Ovary (tissue), 7 donors: ENCODE measurements at regions not wholly inside any gene's neighbourhood (a gene's known extent, or its start where the extent isn't known, plus 50 kb on each side); places are given as distances from the start of the nearest gene placed in this dataset.

ENCODE experiments used
- DNase-seq, 5 donors: peaks; one replicate each; pipeline ENCODE4 v3.0.0-alpha.2; 2019 to 2020
- H3K27ac ChIP-seq, 2 donors: fragments of 200-600 bp; one replicate each; pipeline versions ENCODE4 v1.5.1 to v1.8.0; 2019 to 2022
- H3K27me3 ChIP-seq: fragments of 200-600 bp; one replicate; pipeline ENCODE4 v1.8.0; 2022
- H3K36me3 ChIP-seq: fragments of 200-600 bp; sonication (generic); one replicate; pipeline ENCODE4 v1.5.1; 2019
- H3K4me1 ChIP-seq: one replicate; pipeline ENCODE4 v1.8.1; 2013; ENCODE audit warnings: mild to moderate bottlenecking, moderate library complexity; ENCODE audit not compliant: insufficient read depth
- H3K4me3 ChIP-seq: fragments of 200-600 bp; sonication (generic); one replicate; pipeline ENCODE4 v1.5.1; 2017
- H3K9me3 ChIP-seq, 2 donors: fragments of 200-600 bp in 1 of 2; sonication (generic) in 1 of 2; one replicate each; pipeline versions ENCODE4 v1.5.1 to v1.8.1; 2013 to 2019; ENCODE audit warnings: mild to moderate bottlenecking in 1 of 2, moderate library complexity in 1 of 2
- EP300 ChIP-seq: sonication (generic); formaldehyde crosslinking; IDR thresholded peaks from one replicate; pipeline ENCODE4 v1.6.1; 2017; ENCODE audit warnings: antibody characterized with exemption
- POLR2A ChIP-seq: fragments of 450-650 bp; IDR thresholded peaks from one replicate; pipeline ENCODE4 v1.6.1; 2017; ENCODE audit warnings: antibody characterized with exemption, mild to moderate bottlenecking, moderate library complexity
- WGBS, 3 donors: extraction: QIAGEN DNeasy Blood & Tissue Kit in 1 of 3; methylation state at CpG; one replicate each; pipeline versions ENCODE4 v1.1.5 to v1.1.7; 2013 to 2017; 5-methylcytosine and 5-hydroxymethylcytosine counted together
- intact Hi-C, 4 donors: fragments of 100-400 bp; cut with DNase I; formaldehyde crosslinking; loops; one replicate each; pipeline versions ENCODE4 v1.11.0 to v1.15.1; 2022 to 2023
- TF ChIP-seq, protein P1 (sequence below), 3 donors: fragments of 450-650 bp in 2 of 3; fragments of 200-600 bp in 1 of 3; IDR thresholded peaks; one replicate each; pipeline versions ENCODE4 v1.5.1 to v1.8.0; 2016 to 2022; ENCODE audit warnings: antibody characterized with exemption in 3 of 3, mild to moderate bottlenecking in 1 of 3
- donor health status: DM: no; HTN: no; CAD: no; lungs with moderate emphysema.
- donor health status: DM: no; HTN: no; CAD: no.
- donor health status: Bipolar disorder and iron deficiency.
- donor health status: DM: no; HTN: no; CAD: no.
- donor health status: DM: yes; HTN: yes; CAD: no.

- H3K27ac ChIP-seq = no peak overlapping the region
- 88 to 93% (median 93%) methylated on average over 2 of the region's 2 CpGs for WGBS, 3 donors
- no peak overlapping the region for H3K4me3 ChIP-seq
- H3K36me3 ChIP-seq = no peaks in the 10 kb centered on the region
- H3K4me1 ChIP-seq = no peaks in the 10 kb centered on the region
- TF ChIP-seq EP300 (no peak), POLR2A (no peak)
- TF ChIP-seq, protein P1, sequence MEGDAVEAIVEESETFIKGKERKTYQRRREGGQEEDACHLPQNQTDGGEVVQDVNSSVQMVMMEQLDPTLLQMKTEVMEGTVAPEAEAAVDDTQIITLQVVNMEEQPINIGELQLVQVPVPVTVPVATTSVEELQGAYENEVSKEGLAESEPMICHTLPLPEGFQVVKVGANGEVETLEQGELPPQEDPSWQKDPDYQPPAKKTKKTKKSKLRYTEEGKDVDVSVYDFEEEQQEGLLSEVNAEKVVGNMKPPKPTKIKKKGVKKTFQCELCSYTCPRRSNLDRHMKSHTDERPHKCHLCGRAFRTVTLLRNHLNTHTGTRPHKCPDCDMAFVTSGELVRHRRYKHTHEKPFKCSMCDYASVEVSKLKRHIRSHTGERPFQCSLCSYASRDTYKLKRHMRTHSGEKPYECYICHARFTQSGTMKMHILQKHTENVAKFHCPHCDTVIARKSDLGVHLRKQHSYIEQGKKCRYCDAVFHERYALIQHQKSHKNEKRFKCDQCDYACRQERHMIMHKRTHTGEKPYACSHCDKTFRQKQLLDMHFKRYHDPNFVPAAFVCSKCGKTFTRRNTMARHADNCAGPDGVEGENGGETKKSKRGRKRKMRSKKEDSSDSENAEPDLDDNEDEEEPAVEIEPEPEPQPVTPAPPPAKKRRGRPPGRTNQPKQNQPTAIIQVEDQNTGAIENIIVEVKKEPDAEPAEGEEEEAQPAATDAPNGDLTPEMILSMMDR (IDR thresholded peaks at IDR 0.05) = no peak
- no peak for DNase-seq
- H3K9me3 ChIP-seq = no peaks in the 10 kb centered on the region
- no peaks in the 10 kb centered on the region for H3K27me3 ChIP-seq
- intact Hi-C loops = no loop called here
Observed at GRCh38 chr20:11059659-11060058, 385.9 kb upstream of the JAG1 start.

GRCh38 chr20:11060423-11061185, 386.8 kb upstream of the JAG1 start:
- no peak overlapping the region for H3K4me3 ChIP-seq
- no peaks in the 10 kb centered on the region for H3K27me3 ChIP-seq
- no peak for DNase-seq
- H3K36me3 ChIP-seq = no peaks in the 10 kb centered on the region
- H3K27ac ChIP-seq = no peak overlapping the region
- intact Hi-C loops = no loop called here
- WGBS, 3 donors = 39 to 53% (median 45%) methylated on average over 9 of the region's 9 CpGs
- H3K4me1 ChIP-seq = no peaks in the 10 kb centered on the region
- H3K9me3 ChIP-seq = no peaks in the 10 kb centered on the region
- TF ChIP-seq, protein P1 (IDR thresholded peaks at IDR 0.05) = no peak
- TF ChIP-seq EP300 (no peak), POLR2A (no peak)

DNA sequence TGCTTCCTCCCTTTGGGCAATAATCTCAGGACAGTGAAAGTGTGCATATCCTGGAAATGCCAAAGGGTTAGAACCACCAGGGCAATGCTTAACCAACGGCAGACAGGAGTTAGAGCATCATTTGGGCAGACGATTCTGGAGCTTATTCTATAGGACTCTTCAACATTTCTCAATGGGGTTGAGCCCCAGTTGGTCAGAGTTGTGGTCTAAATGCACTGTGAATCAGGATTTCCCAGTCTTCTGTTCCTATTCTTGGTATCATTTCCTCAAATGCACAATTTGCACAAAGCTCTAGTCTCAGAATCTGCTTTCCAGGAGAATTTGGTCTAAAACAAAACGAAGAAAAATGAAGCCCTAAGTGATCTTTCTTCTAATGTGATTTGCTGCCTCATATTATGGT, 389.6 kb upstream of the JAG1 start:
- no peak for DNase-seq
- 95 to 98% (median 97%) methylated on average over 3 of the region's 3 CpGs for WGBS, 3 donors
- no peaks in the 10 kb centered on the region for H3K4me1 ChIP-seq
- no peak overlapping the region for H3K4me3 ChIP-seq
- no peak for TF ChIP-seq EP300
- TF ChIP-seq, protein P1 (IDR thresholded peaks at IDR 0.05) = no peak
- TF ChIP-seq POLR2A = no peak
- no peaks in the 10 kb centered on the region for H3K9me3 ChIP-seq
- H3K27me3 ChIP-seq = no peaks in the 10 kb centered on the region
- H3K27ac ChIP-seq = no peak overlapping the region
- intact Hi-C loops = no loop called here
- no peaks in the 10 kb centered on the region for H3K36me3 ChIP-seq

DNA sequence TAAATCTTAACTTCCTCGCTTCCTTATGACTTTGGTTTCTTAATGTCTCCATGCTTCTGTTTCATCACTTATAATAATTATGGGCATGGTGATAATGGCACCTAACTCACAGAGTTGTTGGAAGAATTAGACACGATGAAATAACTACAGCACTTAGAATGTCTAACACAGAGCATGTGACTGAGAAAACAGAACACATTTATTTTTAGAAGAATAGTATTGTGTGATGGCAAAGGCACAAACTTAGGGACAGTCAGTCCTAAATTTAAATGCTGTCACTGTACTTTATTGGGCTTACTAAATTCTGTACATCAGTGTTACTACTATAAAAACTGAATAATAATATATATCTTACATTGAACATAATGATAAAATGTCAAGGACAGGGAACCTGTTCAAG, 391.1 kb upstream of the JAG1 start:
- intact Hi-C loops = no loop called here
- 82 to 92% (median 92%) methylated on average over 2 of the region's 2 CpGs for WGBS, 3 donors
- Histone ChIP-seq H3K36me3 (no peaks in the 10 kb centered on the region), H3K4me1 (no peaks in the 10 kb centered on the region), H3K9me3 (no peaks in the 10 kb centered on the region), H3K27ac (no peak overlapping the region), H3K27me3 (no peaks in the 10 kb centered on the region), H3K4me3 (no peak overlapping the region)
- TF ChIP-seq POLR2A (no peak), EP300 (no peak)
- no peak for DNase-seq

- WGBS, 3 donors = 39 to 66% (median 47%) methylated on average over 1 of the region's 1 CpG
- Histone ChIP-seq H3K4me3 (no peak overlapping the region), H3K4me1 (no peaks in the 10 kb centered on the region), H3K9me3 (no peaks in the 10 kb centered on the region), H3K27ac (no peak overlapping the region), H3K36me3 (no peaks in the 10 kb centered on the region), H3K27me3 (no peaks in the 10 kb centered on the region)
- no peak for DNase-seq
- intact Hi-C loops = no loop called here
- TF ChIP-seq POLR2A (no peak), EP300 (no peak)
- TF ChIP-seq, protein P1 (IDR thresholded peaks at IDR 0.05) = no peak
Observed at GRCh38 chr20:11067359-11067758, 393.6 kb upstream of the JAG1 start.
